ENCODE measurements at regions not wholly inside any gene's neighbourhood (a gene's known extent, or its start where the extent isn't known, plus 50 kb on each side); places are given as distances from the start of the nearest gene placed in this dataset.
A peak's percentile ranks its signal among the peaks of the same experiment; 100 is the strongest.

DNA sequence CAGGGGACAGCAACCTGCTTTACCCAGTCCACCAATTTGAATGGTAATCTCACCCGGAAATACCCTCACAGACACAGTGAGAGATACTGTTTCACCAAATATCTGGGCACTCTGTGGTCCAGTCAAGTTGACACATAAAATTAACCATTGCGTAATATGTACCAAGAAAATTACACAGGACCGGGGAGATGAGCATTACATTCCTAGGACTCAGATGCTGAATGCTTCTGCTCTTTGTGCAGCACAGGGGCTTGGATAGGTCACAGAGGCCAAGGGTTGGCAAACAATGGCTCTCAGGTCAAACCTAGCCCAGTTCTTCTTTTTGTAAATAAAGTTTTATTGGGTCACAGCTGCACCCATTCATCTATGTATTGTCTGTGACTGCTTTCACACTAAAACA is 557.2 kb downstream of the MN1 start:
- Histone ChIP-seq H3K4me3 (ENCODE audit: low read length in 2 of 2) (no peak overlapping the region), H3K27ac (ENCODE audit: low read depth in 1 of 2, low read length in 1 of 2) (no peak overlapping the region), H3K27me3 (ENCODE audit: control insufficient read depth in 2 of 2, insufficient read depth in 1 of 2, low read length in 1 of 2) (no peaks in the 10 kb centered on the region), H3K4me1 (ENCODE audit: control insufficient read depth in 2 of 2, insufficient read depth in 2 of 2, low read length in 2 of 2) (peaks cover 0 to 6% of the 10 kb centered on the region in 2 donors), H3K9me3 (ENCODE audit: control insufficient read depth in 2 of 2, insufficient read depth in 1 of 2, low read length in 1 of 2) (no peaks in the 10 kb centered on the region), H3K36me3 (ENCODE audit: control insufficient read depth in 2 of 2, insufficient read depth in 2 of 2, low read length in 1 of 2) (no peaks in the 10 kb centered on the region)
- 96% methylated on average over 3 of the region's 3 CpGs for WGBS
- no peak for DNase-seq (ENCODE audit: low read depth in 6 of 9, low spot score in 9 of 9)

DNA sequence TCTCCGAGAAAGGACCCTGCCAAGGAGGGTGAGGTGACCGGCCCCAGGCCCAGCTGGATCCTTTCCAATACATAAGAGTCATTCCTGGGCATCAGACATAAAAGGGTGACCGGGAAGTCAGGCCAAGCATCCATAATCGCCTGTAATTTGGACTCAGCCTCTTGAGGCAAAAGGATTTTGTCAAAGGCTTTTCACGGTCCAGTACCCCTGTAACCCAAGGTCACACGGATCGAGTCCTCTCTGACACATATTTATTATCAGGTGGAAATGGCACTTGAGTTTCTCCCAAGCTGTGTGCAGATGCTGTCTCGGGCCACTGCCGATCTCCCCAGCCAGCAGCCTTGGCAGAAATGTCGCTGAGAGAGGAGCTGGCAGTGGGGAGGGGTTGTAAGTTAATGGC is 556.5 kb downstream of the MN1 start:
- DNase-seq (ENCODE audit: low read depth in 6 of 9, low spot score in 9 of 9) = no peak
- 91% methylated on average over 10 of the region's 10 CpGs for WGBS
- Histone ChIP-seq H3K4me3 (ENCODE audit: low read length in 2 of 2) (no peak overlapping the region), H3K9me3 (ENCODE audit: control insufficient read depth in 2 of 2, insufficient read depth in 1 of 2, low read length in 1 of 2) (no peaks in the 10 kb centered on the region), H3K27me3 (ENCODE audit: control insufficient read depth in 2 of 2, insufficient read depth in 1 of 2, low read length in 1 of 2) (no peaks in the 10 kb centered on the region), H3K36me3 (ENCODE audit: control insufficient read depth in 2 of 2, insufficient read depth in 2 of 2, low read length in 1 of 2) (no peaks in the 10 kb centered on the region), H3K27ac (ENCODE audit: low read depth in 1 of 2, low read length in 1 of 2) (no peak overlapping the region), H3K4me1 (ENCODE audit: control insufficient read depth in 2 of 2, insufficient read depth in 2 of 2, low read length in 2 of 2) (peaks cover 0 to 3% of the 10 kb centered on the region in 2 donors)

DNA sequence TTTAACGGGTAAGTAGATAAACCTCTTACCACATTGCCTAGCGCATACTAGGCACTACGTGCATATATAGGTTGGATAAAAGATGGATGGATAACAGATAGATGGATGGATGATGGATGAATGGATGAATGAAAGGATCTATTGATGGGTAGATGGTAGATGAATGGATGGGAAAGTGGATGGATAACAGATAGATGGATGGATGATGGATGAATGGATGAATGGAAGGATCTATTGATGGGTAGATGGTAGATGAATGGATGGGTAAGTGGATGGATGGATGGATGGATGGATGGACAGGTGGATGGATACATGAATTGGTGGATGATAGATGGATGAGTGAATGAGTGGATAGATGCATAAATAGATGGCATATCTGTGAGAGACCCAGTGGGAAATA is 555.0 kb downstream of the MN1 start:
- Histone ChIP-seq H3K9me3 (ENCODE audit: control insufficient read depth in 2 of 2, insufficient read depth in 1 of 2, low read length in 1 of 2) (no peaks in the 10 kb centered on the region), H3K27me3 (ENCODE audit: control insufficient read depth in 2 of 2, insufficient read depth in 1 of 2, low read length in 1 of 2) (no peaks in the 10 kb centered on the region), H3K4me3 (ENCODE audit: low read length in 2 of 2) (no peak overlapping the region), H3K27ac (ENCODE audit: low read depth in 1 of 2, low read length in 1 of 2) (no peak overlapping the region), H3K36me3 (ENCODE audit: control insufficient read depth in 2 of 2, insufficient read depth in 2 of 2, low read length in 1 of 2) (no peaks in the 10 kb centered on the region), H3K4me1 (ENCODE audit: control insufficient read depth in 2 of 2, insufficient read depth in 2 of 2, low read length in 2 of 2) (peaks cover 0 to 3% of the 10 kb centered on the region in 2 donors)
- DNase-seq (ENCODE audit: low read depth in 6 of 9, low spot score in 9 of 9) = no peak
- 98% methylated on average over 3 of the region's 3 CpGs for WGBS

DNA sequence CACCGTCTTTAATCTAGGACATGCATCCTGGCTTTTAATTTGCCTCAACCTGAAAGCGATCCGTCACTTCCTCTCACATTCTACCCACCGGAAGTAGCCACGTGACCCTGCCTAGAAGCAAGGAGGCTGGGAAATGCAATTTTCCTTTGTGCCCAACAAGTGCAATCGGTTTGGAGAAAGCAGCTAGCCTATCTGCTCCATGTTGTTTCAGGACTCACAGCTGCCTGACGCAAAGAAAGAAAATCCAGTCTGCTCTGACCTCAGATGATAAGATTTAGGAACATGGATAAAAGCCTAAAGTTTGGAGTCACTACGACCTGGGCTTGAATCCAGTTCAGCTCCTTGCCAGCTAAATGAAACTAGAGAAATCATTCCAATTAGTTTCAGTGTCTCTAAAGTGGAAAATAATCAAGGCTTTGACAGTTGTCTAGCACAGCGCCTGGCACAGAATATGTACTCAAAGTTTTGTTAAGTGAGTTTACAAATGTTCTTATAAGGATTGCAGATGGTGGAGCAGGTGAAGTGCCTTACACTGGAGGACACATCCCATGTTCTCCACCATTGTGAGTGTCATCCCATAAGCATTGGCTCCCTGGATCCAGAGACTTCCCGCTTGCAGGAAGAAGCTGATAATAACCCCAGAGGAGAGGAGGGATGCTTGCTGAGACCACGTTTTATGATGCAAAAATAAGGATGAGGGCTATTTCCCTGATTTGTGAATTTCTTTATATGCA is 553.7 kb downstream of the MN1 start:
- H3K4me1 ChIP-seq (ENCODE audit: control insufficient read depth in 2 of 2, insufficient read depth in 2 of 2, low read length in 2 of 2) = peaks cover 0 to 3% of the 10 kb centered on the region in 2 donors
- H3K27me3 ChIP-seq (ENCODE audit: control insufficient read depth in 2 of 2, insufficient read depth in 1 of 2, low read length in 1 of 2) = no peaks in the 10 kb centered on the region
- H3K36me3 ChIP-seq (ENCODE audit: control insufficient read depth in 2 of 2, insufficient read depth in 2 of 2, low read length in 1 of 2) = no peaks in the 10 kb centered on the region
- H3K9me3 ChIP-seq (ENCODE audit: control insufficient read depth in 2 of 2, insufficient read depth in 1 of 2, low read length in 1 of 2) = no peaks in the 10 kb centered on the region
- peak overlapping the region in 1 of 2 donors; percentile 1 for H3K27ac ChIP-seq (ENCODE audit: low read depth in 1 of 2, low read length in 1 of 2)
- no peak overlapping the region for H3K4me3 ChIP-seq (ENCODE audit: low read length in 2 of 2)
- WGBS = 46% methylated on average over 11 of the region's 11 CpGs
- peak in 1 of 9 donors; percentile 6 for DNase-seq (ENCODE audit: low read depth in 6 of 9, low spot score in 9 of 9)

DNA sequence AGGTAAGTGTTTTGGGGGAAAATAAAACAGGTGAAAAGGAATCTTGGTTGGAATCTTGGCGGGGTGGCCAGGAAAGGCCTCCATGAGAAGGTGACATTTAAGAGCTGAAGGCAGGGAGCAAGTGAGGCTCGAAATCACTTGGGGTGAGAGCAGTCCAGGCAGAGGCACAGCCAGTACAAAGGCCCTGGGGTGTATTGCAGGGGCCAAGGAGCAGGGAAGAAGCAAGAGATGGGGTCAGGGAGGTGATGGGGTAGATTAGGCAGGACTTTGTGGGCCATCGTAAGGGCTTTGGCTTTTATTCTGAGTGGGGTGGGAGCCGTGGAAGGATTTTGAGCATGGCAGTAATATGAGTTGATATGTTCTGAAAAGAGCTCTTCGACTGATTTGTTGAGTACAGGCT is 551.1 kb downstream of the MN1 start:
- no peaks in the 10 kb centered on the region for H3K36me3 ChIP-seq (ENCODE audit: control insufficient read depth in 2 of 2, insufficient read depth in 2 of 2, low read length in 1 of 2)
- no peaks in the 10 kb centered on the region for H3K27me3 ChIP-seq (ENCODE audit: control insufficient read depth in 2 of 2, insufficient read depth in 1 of 2, low read length in 1 of 2)
- WGBS = 96% methylated on average over 5 of the region's 5 CpGs
- no peak for DNase-seq (ENCODE audit: low read depth in 6 of 9, low spot score in 9 of 9)
- H3K9me3 ChIP-seq (ENCODE audit: control insufficient read depth in 2 of 2, insufficient read depth in 1 of 2, low read length in 1 of 2) = peaks cover 0 to 2% of the 10 kb centered on the region in 2 donors
- no peak overlapping the region for H3K4me3 ChIP-seq (ENCODE audit: low read length in 2 of 2)
- no peak overlapping the region for H3K27ac ChIP-seq (ENCODE audit: low read depth in 1 of 2, low read length in 1 of 2)
- H3K4me1 ChIP-seq (ENCODE audit: control insufficient read depth in 2 of 2, insufficient read depth in 2 of 2, low read length in 2 of 2) = peaks cover 0 to 3% of the 10 kb centered on the region in 2 donors

DNA sequence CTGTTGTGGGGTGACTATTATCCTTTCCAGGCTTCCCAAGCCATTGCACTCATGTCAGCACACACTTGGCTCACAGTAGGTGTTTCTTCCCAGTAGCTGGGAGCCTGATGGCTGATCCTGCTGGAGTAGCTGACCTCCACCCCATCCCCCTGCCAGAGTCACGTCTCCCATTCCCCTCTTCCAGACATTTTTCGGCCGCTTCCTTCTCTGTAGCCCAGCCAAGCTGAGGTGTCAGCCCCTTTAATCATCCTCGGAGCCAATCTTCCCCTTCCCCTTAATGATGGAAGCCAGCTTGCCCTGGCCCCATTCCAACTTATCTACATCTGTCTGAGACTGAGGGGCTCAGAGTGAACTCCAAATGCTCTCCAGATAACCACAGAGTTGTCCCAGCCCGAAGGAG is 550.7 kb downstream of the MN1 start:
- H3K27me3 ChIP-seq (ENCODE audit: control insufficient read depth in 2 of 2, insufficient read depth in 1 of 2, low read length in 1 of 2) = no peaks in the 10 kb centered on the region
- no peak overlapping the region for H3K4me3 ChIP-seq (ENCODE audit: low read length in 2 of 2)
- no peaks in the 10 kb centered on the region for H3K36me3 ChIP-seq (ENCODE audit: control insufficient read depth in 2 of 2, insufficient read depth in 2 of 2, low read length in 1 of 2)
- no peak overlapping the region for H3K27ac ChIP-seq (ENCODE audit: low read depth in 1 of 2, low read length in 1 of 2)
- DNase-seq (ENCODE audit: low read depth in 6 of 9, low spot score in 9 of 9) = no peak
- H3K9me3 ChIP-seq (ENCODE audit: control insufficient read depth in 2 of 2, insufficient read depth in 1 of 2, low read length in 1 of 2) = peaks cover 0 to 2% of the 10 kb centered on the region in 2 donors
- WGBS = 87% methylated on average over 5 of the region's 5 CpGs
- H3K4me1 ChIP-seq (ENCODE audit: control insufficient read depth in 2 of 2, insufficient read depth in 2 of 2, low read length in 2 of 2) = peaks cover 0 to 3% of the 10 kb centered on the region in 2 donors

DNA sequence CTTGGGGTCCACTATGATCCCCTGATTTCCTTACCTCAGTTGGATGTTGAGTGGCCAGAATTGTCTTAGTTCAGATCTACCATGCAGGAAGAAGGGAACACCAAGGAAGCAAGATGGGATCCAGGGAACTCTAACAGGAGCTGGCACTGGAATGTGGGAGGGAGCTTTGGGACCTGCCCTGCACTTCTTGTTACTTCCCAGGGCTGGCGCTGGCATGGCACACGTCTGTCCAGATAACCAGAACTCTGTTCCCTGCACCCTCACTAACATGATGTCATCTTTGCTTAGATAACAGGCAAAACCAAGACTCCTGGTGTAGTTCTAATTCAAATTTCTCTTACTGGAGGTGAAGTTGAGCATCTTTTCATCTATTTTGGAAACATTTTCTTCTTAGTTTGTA is 550.0 kb downstream of the MN1 start:
- no peak for DNase-seq (ENCODE audit: low read depth in 6 of 9, low spot score in 9 of 9)
- Histone ChIP-seq H3K4me1 (ENCODE audit: control insufficient read depth in 2 of 2, insufficient read depth in 2 of 2, low read length in 2 of 2) (peaks cover 0 to 3% of the 10 kb centered on the region in 2 donors), H3K27ac (ENCODE audit: low read depth in 1 of 2, low read length in 1 of 2) (no peak overlapping the region), H3K9me3 (ENCODE audit: control insufficient read depth in 2 of 2, insufficient read depth in 1 of 2, low read length in 1 of 2) (peaks cover 0 to 2% of the 10 kb centered on the region in 2 donors), H3K36me3 (ENCODE audit: control insufficient read depth in 2 of 2, insufficient read depth in 2 of 2, low read length in 1 of 2) (no peaks in the 10 kb centered on the region), H3K27me3 (ENCODE audit: control insufficient read depth in 2 of 2, insufficient read depth in 1 of 2, low read length in 1 of 2) (no peaks in the 10 kb centered on the region), H3K4me3 (ENCODE audit: low read length in 2 of 2) (no peak overlapping the region)
- WGBS = 90% methylated on average over 2 of the region's 2 CpGs

DNA sequence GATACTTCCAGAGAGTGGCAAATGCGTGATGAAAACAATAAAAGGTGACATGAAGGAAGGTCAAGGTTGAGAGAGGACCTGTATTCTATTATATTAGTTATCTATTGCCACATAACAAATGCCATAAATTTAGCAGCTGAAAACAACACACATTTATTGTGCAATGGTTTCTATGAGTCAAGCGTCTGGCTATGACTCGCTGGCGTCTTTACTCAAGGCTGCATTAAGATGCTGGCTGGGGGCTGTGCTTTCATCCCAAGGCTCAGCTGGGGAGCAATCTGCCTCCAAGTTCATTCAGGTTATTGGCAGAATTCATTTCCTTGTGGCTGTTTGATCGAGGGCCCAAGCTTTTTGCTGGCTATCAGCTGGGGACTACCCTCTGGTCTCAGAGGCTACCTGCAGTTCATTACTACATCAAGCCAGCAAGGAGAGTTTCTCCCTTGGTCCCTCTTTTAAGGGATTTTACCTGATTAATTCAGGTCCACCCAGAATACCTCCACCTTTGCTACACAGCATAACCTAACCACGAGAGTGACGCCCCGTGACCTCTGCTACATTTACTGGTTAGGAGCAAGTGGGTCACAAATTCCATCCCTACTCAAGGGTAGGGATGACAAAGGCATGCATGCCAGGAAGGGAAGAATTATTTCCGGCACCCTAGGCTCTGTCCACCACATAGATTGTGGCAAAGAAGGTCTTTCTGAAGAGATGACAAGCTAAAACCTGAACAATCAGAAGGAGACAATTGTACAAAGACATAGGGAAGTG is 549.1 kb downstream of the MN1 start:
- Histone ChIP-seq H3K9me3 (ENCODE audit: control insufficient read depth in 2 of 2, insufficient read depth in 1 of 2, low read length in 1 of 2) (peaks cover 0 to 2% of the 10 kb centered on the region in 2 donors), H3K4me1 (ENCODE audit: control insufficient read depth in 2 of 2, insufficient read depth in 2 of 2, low read length in 2 of 2) (peaks cover 0 to 3% of the 10 kb centered on the region in 2 donors), H3K4me3 (ENCODE audit: low read length in 2 of 2) (no peak overlapping the region), H3K27ac (ENCODE audit: low read depth in 1 of 2, low read length in 1 of 2) (no peak overlapping the region), H3K27me3 (ENCODE audit: control insufficient read depth in 2 of 2, insufficient read depth in 1 of 2, low read length in 1 of 2) (no peaks in the 10 kb centered on the region), H3K36me3 (ENCODE audit: control insufficient read depth in 2 of 2, insufficient read depth in 2 of 2, low read length in 1 of 2) (no peaks in the 10 kb centered on the region)
- DNase-seq (ENCODE audit: low read depth in 6 of 9, low spot score in 9 of 9) = no peak
- WGBS = 93% methylated on average over 9 of the region's 9 CpGs

DNA sequence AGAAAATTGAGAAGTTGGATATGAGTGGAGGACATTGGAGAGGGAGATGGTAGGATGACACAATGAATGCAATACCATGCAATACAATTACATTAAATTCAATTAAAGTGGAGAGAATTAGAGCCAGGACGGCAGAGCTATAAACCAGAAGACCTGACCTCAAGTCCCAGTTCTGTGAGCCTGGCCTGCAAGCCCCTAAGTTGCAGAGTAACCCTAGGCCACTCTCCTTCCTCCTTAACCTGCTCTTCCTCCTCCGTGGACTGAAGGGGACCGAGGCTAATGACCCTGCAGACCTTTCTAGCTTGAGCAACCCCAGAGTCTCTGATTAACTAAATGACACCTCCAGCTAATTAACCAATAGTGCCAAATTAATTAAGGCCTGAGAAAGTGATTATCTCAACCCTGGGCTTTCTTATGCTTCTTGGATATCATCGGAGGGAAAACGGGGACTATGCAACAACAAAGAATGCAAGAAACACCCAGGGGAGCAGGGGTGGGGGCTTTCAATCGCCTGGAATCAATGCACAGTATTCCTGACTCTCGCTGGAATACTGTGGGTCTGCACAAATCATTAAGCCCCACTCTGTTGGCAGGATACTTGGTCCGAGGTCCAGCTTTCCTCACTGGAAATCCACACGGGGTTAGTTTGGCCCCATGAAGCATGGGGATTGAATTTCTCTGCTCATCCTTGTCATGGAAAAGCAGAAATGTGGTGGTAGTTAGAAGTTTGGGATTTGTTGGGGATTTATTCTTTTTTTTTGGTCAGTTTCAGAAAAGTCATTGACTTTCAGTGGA is 548.3 kb downstream of the MN1 start:
- no peaks in the 10 kb centered on the region for H3K27me3 ChIP-seq (ENCODE audit: control insufficient read depth in 2 of 2, insufficient read depth in 1 of 2, low read length in 1 of 2)
- 92% methylated on average over 9 of the region's 9 CpGs for WGBS
- H3K4me1 ChIP-seq (ENCODE audit: control insufficient read depth in 2 of 2, insufficient read depth in 2 of 2, low read length in 2 of 2) = no peaks in the 10 kb centered on the region
- peaks cover 0 to 2% of the 10 kb centered on the region in 2 donors for H3K9me3 ChIP-seq (ENCODE audit: control insufficient read depth in 2 of 2, insufficient read depth in 1 of 2, low read length in 1 of 2)
- H3K36me3 ChIP-seq (ENCODE audit: control insufficient read depth in 2 of 2, insufficient read depth in 2 of 2, low read length in 1 of 2) = no peaks in the 10 kb centered on the region
- DNase-seq (ENCODE audit: low read depth in 6 of 9, low spot score in 9 of 9) = no peak
- H3K4me3 ChIP-seq (ENCODE audit: low read length in 2 of 2) = no peak overlapping the region
- H3K27ac ChIP-seq (ENCODE audit: low read depth in 1 of 2, low read length in 1 of 2) = no peak overlapping the region
